NOMO-1 (cell line): ENCODE measurements at regions not wholly inside any gene's neighbourhood (a gene's known extent, or its start where the extent isn't known, plus 50 kb on each side); places are given as distances from the start of the nearest gene placed in this dataset.
"Not testable (repeated sequence)": the region's sequence is repeated elsewhere in the genome, so short reads cannot be mapped to it uniquely, and the experiment has no call there.

Source experiments
- DNase-seq, 2 experiments: peaks; one replicate each; lab custom pipeline; 2025; ENCODE audit not compliant: unreplicated experiment in 2 of 2; lab: John Stamatoyannopoulos, UW

DNA sequence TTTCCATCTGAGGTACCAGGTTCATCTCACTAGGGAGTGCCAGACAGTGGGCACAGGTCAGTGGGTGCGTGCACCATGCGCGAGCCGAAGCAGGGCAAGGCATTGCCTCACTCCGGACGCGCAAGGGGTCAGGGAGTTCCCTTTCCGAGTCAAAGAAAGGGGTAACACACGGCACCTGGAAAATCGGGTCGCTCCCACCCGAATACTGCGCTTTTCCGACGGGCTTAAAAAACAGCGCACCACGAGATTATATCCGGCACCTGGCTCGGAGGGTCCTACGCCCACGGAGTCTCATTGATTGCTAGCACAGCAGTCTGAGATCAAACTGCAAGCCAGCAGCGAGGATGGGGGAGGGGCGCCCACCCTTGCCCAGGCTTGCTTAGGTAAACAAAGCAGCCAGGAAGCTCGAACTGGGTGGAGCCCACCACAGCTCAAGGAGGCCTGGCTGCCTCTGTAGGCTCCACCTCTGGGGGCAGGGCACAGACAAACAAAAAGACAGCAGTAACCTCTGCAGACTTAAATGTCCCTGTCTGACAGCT, 242.5 kb downstream of the CYLC2 start:
- not testable (repeated sequence) for DNase-seq

DNA sequence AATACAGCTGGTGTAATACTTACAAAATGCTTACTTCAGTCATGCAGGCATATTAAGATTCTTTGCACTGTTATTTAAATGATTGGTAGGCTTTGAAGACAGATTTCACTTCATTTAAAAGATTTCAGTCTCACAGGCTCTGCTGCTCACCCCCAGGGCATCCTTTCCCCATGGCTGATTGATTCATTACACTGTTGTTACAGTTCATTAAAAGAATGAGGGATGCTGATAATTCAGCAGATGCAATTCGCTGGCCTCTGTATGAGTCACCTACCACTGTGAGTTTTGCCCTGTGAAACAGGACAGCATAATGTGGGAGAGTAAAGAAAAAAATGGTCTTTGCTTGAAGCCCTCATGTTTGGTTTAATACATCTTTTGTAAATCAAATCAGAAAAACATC, 246.9 kb downstream of the CYLC2 start:
- no peak for DNase-seq

DNA sequence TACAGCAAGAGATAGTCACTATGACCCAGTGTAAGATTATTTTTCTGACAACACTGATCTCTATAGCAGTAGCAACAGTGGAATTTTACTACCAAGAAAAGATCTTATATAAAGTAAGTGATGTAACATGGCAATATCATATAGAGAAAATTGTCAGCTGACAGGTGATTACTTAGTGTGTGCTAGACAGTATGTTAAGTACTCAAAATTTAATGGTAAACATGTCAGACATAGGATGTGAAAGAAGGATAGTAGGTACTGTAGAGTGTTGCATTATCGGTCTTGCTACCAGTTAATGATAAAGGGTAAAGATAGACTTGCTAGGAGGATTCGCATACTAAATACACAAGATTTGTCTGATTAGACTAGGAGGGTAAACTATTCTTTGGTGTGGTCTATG, 247.4 kb downstream of the CYLC2 start:
- no peak for DNase-seq

DNA sequence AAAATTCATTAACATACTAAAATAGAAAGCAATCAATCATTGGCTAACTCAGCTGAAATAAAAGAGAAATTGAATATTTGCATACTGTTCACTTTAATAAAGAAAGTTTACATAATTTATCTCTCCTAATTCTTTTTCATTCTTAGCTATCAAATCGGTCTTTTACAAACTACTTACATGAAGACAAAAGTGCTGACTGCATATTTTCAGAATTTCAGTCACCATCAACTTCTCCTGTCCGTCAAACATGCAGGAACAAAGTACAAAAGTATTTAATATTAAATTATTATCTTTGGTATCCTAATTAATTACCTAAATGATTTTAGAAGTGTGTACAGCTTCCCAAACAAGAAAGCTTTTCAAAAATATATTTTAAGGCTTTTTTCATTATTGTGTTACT, 248.4 kb downstream of the CYLC2 start:
- DNase-seq = no peak

DNA sequence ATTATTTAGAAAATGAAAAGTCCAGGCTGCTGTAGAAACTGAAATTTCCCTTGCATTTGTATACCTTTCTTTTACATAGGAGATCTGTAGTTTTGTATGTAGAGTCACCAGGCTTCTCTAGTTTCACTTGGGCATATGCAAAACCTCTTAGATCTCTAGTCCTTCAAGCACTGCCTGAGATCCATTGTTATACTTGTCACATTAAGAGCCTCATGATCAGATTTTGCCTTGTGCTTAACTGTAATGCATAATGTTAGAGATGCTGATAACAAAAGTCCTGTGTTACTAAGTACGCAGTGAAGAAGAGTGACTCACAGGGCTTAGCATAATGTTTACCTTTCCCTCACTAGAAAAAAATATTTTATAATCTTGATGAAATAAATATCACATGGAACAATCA, 250.2 kb downstream of the CYLC2 start:
- DNase-seq = no peak

DNA sequence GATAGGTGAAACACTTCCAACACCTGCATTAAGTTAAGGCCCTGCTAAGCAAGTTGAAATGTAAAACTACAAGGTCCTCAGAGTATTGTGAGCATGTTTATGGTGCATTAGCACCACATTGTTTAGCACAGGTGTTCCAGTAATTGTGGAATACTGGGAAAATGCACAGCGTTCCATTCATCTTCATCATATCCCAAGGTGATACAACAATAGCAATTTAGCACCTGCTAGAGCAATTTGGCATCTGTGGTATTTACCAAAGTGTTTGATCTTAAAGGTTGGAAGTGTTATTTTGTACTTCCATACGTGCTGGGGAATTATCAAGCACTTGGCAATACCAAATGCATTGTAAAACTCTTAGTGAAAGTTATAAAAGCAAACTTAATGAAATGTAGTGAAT, 266.8 kb downstream of the CYLC2 start:
- no peak for DNase-seq

DNA sequence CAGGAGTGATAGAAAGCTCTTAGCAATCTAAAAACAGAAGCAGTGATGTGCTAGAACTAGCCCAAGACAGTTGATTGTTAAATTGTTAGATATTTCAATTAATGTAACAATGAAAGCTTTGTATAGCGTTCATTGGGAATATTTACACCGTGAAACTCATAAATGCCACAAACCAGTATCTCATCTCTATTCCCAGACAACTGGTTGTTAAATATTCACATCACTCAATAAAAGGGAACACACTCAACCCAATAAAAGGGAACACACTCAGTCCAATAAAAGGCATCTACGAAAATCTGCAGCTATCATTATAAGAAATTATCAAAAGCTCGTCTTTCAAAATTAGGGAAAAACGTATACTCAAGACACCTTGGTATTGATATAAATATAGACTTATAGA, 270.9 kb downstream of the CYLC2 start:
- no peak for DNase-seq

DNA sequence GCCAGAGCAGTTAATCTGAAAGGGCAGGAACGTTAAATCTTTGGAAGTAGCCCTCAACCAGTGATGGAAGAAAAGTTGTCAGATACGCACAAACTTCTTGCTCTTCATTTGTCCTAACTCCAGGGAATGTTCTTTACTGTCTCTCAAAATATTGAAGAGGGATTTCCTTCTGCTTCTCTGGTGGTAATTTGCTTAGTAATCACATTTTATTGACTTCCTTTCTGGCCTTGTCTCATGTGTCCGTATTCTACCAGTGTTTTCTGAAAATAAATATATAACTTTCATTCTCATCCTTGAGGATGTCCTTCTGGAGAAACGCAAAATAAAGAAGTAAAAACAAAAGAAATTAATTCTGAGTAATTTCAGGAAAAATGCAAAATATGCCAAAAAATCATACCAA, 282.1 kb downstream of the CYLC2 start:
- no peak for DNase-seq

DNA sequence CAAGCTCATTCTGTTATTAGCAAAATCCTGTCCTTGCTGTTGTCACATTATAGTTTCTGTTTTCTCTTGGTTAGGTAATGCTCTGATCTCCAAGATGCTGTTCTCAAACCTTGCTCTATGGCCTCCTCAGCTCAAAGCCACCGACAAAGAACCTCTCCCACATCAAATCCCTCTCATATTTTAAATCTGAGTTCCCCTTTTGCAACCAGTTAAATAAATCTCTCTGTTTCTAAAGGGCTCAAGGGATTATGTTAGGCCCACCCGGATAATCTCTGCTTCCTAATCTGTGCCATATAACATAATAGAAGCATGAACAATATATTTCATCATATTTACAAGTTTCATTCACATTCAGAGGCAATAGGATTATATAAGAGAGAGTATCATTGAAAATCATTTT, 286.0 kb downstream of the CYLC2 start:
- no peak for DNase-seq

DNA sequence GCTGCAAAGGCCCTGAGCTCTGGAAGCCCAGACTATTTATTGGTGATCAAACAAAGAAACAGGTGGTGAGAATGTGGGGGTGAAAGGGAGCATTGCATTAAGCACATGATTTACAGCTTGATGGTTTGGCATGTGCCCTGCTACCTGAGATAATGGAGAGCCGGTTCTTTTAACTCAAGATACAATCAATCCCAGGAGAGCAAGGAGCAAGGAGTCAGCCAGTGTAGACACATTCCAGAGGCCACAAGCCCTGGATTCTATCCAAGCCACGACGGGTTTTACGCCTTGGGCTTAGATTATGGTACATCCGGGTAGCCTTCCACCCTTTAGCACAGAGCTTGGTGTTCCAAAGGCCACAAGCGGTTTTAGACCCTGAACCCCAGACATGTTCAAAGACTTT, 292.2 kb downstream of the CYLC2 start:
- no peak for DNase-seq

DNA sequence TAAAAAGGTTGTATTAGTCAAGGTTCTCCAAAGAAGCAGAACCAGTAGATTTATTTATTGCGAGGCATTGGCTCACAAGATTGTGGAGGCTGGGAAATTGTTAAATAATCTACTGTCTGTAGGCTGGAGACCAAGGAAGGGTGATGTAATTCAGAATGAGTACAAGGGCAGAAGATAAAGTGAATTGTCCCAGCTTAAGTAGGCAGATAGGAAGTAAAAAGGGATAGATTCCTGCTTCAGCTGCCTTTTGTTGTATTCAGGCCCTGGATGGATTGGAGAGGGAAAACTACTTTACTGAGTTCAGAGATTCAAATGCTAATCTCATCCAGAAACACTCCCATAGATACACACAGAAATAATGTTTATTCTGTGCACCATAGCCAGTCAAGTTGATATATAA, 301.1 kb downstream of the CYLC2 start:
- DNase-seq = no peak

DNA sequence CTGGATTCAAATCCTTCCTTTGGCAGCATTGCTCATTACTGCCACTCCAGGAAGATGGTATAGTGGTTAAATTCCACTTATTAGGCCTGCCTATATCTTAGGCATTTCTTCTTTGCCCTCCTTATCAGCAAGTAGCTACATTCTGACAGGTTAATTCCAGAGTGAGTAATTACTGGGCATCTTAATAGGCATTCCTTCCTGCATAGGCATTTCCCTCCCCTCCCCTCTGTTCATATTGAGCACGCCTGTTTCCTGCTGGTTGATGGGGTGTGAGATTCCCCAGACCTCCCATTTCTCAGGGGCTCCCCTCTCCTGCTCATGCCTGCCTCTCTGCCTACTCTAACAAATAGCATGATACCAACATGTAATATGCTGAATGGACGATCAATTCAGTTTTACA, 305.9 kb downstream of the CYLC2 start:
- DNase-seq = no peak

DNA sequence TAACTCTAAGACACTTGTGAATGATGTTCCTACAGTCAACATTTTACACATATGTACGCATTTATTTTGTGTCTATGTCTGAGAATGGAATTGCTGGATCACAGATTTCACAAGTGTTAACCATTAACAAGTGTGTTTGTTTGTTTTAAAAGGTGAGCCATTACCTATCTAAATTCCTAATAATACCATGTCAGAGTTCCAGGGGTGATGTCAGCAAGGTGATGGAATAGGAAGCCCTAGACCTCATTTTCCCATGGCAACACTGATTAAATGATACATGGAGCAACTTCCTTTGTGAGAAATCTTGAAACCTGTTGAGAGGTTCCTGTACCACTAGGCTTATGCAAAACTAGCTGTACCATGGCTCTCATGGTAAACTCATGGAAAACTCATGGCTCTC, 309.7 kb downstream of the CYLC2 start:
- no peak for DNase-seq

DNA sequence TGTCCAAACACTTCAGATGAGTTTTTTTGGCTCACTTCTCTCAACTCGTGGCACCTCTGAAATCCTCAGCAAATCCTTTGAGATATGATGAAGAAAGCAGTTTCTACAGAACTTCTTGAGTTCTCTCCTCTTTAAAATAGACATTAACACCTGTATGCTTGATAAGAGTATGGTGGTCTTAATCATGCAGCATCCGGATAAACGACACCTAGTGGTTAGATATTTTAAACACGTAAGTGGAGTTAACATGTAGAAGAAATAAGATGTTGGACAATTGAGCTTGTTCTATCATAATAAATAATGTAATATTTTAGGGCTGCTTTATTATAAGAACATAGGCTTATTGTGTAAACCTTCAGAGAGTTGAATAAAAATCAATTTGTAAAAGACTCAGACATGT, 324.8 kb downstream of the CYLC2 start:
- DNase-seq = no peak

DNA sequence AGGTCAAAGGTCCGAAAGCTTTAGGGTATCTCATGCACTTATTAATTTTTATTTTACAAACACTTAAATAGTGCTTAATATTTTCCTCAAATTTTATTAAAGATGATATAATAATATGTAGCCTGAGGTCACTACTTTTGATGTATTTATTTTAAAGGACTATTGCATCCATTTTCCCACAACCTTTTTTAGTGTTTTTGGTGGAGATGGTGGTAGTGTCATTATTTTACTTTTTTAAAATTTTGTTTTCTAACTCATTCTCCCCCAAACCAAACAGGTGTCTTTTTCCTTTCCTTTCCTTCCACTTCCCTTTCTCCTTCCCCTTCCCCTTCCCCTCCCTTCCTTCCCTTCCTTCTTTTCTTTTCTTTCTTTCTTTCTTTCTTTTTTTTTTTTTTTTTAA, 328.6 kb downstream of the CYLC2 start:
- DNase-seq = no peak

DNA sequence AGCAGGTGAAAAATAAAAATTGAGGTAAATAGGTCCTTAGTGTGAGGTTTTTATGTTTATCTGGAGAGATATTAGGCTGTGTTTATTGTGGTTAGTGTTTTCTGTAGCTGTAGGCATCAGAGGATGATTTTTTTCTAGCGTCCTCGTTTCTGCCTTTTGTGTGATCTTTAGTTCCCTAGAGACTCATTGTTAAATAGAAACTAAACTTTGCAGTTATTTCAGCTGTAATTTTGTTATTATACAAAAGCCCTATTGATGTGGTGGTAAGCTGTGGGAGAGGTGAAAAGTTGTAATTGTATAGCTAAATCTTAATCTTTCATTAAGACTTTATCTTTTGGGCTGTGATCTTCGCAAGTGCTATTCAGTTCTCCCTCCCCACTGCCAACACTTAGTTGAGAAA, 340.3 kb downstream of the CYLC2 start:
- no peak for DNase-seq

DNA sequence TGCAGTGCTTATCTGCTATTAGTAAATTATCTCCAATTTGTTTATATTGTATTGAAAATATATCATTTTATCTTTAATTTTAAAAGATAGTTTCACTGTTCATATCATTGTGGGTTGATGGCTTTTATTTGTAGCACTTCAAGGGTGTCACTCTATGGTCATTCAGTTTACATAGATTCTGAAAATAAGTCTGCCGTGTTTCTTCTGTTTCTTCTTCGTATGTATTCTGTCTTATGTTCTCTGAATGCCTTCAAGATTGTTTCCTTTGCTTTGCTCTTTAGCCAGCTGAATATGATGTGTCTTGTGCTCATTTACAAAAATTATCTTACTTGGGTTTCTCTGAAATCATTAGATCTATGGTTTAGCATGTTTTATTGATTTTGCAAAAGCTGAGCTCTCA, 359.9 kb downstream of the CYLC2 start:
- DNase-seq = no peak

DNA sequence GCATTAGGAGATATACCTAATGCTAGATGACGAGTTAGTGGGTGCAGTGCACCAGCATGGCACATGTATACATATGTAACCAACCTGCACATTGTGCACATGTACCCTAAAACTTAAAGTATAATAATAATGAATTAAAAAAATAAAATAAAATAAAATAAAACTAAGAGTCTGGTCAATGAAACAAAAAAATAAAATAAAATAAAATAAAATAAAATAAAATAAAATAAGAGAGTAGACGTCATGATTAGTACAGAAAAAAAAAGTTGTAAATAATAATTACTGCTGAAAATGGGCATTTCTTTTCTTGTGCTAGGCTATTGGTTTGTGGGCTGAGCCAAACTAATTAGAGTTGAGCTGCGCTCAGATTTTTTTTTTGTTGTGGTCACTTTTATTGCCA, 362.8 kb downstream of the CYLC2 start:
- not testable (repeated sequence) for DNase-seq

DNA sequence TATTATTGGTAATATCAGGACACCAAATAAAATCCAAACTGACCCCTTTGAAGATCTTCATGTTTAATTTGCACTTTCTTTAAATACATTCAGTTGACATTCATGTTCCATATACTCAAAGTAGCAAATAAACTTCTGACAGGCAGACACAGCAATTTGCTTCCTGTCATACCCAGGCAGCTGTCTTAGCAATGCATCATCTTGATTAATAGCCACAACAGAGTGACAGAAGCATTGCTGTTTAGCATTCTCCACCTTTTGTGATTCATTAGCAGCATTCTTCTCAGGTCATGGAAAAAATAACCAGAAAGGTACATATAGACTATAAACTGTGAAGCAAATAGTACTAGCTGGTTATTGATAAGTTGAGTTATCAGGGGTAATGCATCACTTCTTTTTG, 366.8 kb downstream of the CYLC2 start:
- no peak for DNase-seq

DNA sequence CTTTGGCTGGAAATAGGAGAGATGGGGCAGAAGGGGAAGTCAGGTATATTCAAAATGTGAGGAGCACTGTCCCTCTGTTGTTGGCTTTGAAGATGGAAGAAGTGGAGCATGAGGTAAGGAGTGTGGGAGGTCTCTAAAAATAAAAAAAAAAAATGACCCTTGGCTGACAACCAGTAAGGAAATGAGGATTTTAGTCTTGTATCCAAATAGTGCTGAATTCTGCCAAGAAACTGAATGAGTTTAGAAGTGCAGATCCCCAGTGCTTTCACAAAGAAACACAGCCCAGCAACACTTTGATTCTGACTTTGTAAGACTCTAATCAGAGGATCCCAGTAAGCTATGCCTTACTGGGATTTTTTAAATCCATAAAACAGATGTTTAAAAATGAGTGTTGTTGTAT, 367.9 kb downstream of the CYLC2 start:
- no peak for DNase-seq

DNA sequence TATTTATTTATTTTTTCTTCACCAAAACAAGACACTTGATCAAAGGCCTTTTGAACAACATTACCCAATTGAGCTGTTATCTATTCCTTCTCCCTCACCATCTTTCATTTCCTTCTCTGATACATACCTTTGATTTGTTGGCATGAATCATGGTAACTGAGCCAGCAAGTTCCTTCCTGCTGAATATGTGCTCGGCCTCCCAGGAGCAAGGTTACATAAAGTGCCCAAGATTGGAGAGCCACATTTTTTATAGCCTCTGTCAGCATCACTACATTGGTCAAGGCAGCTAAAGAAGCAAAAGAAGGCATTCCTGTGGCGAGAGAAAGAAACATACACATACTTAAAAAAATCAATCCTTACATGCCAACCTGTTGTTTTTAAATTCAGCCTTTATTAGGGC, 369.6 kb downstream of the CYLC2 start:
- no peak for DNase-seq

DNA sequence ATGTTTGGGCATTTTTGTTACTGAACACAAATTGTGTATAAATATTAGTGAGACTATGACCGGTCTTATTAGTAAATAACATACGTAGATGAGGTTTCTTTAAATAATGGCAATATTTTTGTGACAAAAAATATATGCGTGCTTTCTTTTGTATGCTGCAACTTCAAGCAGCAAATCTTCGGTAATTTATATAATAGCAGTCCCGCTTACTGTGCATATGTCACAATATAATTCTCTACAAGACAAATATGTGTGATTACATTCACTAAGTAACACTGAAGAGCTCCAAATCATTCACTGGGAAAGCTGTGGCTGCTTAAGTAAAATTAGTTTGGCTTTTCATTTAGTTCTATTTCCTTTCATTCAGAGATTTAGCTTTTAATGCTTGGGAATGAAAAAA, 376.0 kb downstream of the CYLC2 start:
- DNase-seq = no peak

DNA sequence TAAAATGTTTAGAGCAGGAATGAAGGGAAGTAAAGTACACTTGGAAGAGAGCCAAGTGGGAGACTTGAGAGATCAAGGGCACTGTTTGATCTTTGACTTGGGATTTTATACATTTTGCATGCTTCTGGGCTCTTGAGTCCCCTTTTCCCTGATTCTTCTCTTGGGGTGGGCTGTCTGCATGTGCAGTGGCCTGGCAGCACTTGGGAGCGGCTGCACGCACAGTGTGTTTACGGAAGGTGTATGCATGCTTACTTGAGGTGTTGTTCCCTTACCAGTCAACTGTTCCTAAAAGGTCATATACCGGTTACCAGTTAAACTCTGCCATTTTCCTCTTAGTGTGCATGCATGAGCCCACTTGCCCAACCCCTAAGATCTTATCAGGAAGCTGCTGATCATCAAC, 377.7 kb downstream of the CYLC2 start:
- no peak for DNase-seq

DNA sequence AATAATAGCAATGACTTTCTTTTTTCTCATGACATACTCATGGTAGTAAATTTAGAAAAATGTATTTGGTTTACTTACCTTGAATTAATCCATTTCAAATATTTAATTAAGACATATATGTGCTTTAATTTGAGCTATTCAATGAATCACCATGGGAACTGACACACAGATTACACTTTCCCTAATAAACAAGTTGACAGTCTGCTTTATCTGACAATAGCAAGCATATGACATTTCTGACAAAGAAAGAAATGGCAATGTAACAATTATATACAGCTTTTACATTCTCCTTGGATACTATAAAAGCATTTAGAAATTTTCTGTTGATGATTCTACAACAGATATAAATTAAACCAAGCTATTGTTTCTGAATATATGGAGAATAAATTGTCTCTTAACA, 382.5 kb downstream of the CYLC2 start:
- no peak for DNase-seq
